Upper lobe of right lung (tissue), 1 donor: ENCODE measurements at regions not wholly inside any gene's neighbourhood (a gene's known extent, or its start where the extent isn't known, plus 50 kb on each side); places are given as distances from the start of the nearest gene placed in this dataset.

Source experiments
- ATAC-seq: fragments of 200-7000 bp; cut with Tn5 transposase; one replicate; pipeline ENCODE4 v1.9.1; 2020; ENCODE audit warnings: mild to moderate bottlenecking, moderate library complexity
- DNase-seq: peaks from one replicate; pipeline ENCODE4 v3.0.0-alpha.2; 2020
- H3K27ac ChIP-seq: fragments of 200-600 bp; one replicate; pipeline ENCODE4 v1.8.0; 2022
- H3K27me3 ChIP-seq: fragments of 200-600 bp; one replicate; pipeline ENCODE4 v1.8.0; 2022; ENCODE audit warnings: mild to moderate bottlenecking
- H3K36me3 ChIP-seq: fragments of 200-600 bp; one replicate; pipeline ENCODE4 v1.8.0; 2022
- H3K4me1 ChIP-seq: fragments of 200-600 bp; one replicate; pipeline ENCODE4 v1.8.0; 2022
- H3K4me3 ChIP-seq: fragments of 200-600 bp; one replicate; pipeline ENCODE4 v1.8.0; 2022; ENCODE audit warnings: mild to moderate bottlenecking
- H3K9me3 ChIP-seq: fragments of 200-600 bp; one replicate; pipeline ENCODE4 v1.8.0; 2022
- intact Hi-C: fragments of 100-400 bp; cut with DNase I; formaldehyde crosslinking; loops from one replicate; pipeline ENCODE4 v1.11.0; 2022
- TF ChIP-seq, protein P1 (sequence below): fragments of 200-600 bp; IDR thresholded peaks from one replicate; pipeline ENCODE4 v1.8.0; 2022; ENCODE audit warnings: antibody characterized with exemption
- donor health status: DM: no; HTN: yes; CAD: no; lungs with severe emphysema.

DNA sequence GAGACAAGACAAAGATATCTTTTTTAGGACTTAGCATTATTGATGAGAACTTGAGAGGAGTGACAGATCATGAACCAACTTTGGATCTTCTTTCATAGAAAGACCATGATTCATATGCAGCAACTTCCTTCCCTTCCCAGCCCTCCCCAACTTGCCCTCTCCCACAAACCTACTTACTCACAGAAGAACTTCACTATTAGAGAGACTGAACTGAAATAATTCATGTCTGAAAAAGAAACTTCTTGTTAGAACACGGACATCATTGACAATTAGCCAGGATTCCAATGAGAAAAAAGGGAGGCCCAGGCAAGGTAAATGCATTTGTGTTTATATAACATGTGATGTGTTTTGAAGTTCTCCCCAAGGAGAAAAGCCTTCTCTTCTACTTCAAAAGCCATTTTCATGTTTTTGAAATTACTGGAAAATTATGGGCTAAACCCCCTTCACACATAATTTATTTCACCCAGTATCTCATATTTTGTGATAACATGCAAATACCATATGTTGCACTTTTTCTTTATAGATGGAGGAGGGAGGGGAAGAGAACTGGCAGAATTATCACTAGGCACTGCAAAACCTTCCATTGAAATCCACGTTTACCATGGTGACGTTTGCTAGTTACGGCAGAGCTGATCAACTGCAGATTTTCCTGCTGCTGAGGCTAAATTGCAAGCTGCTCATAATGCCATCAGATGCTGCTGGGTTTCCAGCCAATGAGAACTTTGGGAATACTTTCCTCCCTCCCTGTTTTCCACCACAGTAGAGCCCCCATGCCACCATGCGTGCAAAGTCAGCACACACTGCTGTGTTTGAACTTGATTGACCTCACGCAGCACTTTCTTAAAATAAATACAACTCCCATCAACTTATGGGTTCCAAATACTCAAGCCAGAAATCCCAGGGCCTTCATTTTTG, 294.7 kb downstream of the MEIS1 start:
- no peak overlapping the region for H3K27ac ChIP-seq
- H3K27me3 ChIP-seq, result no peaks in the 10 kb centered on the region
- TF ChIP-seq, protein P1, sequence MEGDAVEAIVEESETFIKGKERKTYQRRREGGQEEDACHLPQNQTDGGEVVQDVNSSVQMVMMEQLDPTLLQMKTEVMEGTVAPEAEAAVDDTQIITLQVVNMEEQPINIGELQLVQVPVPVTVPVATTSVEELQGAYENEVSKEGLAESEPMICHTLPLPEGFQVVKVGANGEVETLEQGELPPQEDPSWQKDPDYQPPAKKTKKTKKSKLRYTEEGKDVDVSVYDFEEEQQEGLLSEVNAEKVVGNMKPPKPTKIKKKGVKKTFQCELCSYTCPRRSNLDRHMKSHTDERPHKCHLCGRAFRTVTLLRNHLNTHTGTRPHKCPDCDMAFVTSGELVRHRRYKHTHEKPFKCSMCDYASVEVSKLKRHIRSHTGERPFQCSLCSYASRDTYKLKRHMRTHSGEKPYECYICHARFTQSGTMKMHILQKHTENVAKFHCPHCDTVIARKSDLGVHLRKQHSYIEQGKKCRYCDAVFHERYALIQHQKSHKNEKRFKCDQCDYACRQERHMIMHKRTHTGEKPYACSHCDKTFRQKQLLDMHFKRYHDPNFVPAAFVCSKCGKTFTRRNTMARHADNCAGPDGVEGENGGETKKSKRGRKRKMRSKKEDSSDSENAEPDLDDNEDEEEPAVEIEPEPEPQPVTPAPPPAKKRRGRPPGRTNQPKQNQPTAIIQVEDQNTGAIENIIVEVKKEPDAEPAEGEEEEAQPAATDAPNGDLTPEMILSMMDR, result no peak

DNA sequence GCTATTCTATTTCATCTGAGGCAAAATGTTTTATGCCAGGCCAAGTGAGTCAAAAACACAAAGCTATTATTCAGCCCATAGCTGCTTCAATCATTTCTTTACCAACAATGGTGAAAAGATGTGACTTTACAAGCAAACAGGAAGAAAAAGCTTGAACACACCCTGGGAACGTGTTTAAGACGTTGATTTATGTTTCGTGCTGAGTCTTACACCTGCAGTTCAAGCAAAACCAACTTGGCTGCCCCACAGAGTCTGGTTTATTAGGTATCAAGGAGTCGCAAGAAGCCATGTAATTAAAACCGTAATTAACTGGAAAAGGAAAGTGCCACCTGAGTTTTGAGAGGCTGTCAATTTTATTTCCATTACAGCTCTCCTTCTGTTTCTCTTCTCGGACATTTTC, 295.5 kb downstream of the MEIS1 start:
- no peaks in the 10 kb centered on the region for H3K36me3 ChIP-seq
- H3K9me3 ChIP-seq, result no peaks in the 10 kb centered on the region
- TF ChIP-seq, protein P1, result no peak
- H3K4me1 ChIP-seq, result no peaks in the 10 kb centered on the region
- DNase-seq, result no peak
- no peak overlapping the region for H3K4me3 ChIP-seq
- intact Hi-C loops, result no loop called here
- ATAC-seq, result no peak
- H3K27ac ChIP-seq, result no peak overlapping the region
- H3K27me3 ChIP-seq, result no peaks in the 10 kb centered on the region

More for the DNA sequence above, 294.7 kb downstream of the MEIS1 start:
- Histone ChIP-seq H3K36me3 (no peaks in the 10 kb centered on the region), H3K9me3 (no peaks in the 10 kb centered on the region), H3K4me1 (no peaks in the 10 kb centered on the region), H3K4me3 (no peak overlapping the region)
- ATAC-seq, result no peak
- DNase-seq, result no peak
- intact Hi-C loops, result no loop called here

DNA sequence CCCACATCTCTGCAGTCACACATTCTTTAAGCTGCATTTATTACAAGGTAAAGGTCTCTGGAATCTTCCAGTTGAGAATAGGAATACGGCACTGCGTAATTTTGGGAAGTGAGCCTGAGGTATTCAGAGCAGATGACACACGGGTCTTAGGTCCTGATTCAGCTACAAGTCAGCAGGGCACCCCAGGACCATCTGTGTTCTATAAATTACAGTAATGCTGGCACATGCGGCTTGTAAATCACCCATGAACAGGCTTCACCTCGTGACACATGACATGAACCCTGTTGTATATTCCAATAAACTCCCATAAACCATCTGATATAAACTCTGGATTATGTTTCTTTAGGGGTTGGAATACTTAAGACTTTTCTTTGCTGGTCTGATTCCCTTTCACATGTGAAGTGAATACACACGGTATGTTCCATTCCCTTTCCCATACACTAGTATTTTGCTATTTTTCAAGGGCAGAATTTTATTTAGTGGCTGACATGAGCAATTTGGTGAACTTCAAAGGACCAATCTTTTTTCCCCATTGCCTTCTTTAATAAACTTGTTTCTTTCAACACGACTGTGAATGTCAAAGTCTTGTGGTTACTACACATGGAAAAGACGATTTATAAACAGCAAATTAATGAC, 298.6 kb downstream of the MEIS1 start:
- Histone ChIP-seq H3K27me3 (no peaks in the 10 kb centered on the region), H3K4me3 (no peak overlapping the region), H3K9me3 (no peaks in the 10 kb centered on the region), H3K4me1 (no peaks in the 10 kb centered on the region), H3K36me3 (no peaks in the 10 kb centered on the region), H3K27ac (no peak overlapping the region)
- TF ChIP-seq, protein P1, result no peak
- DNase-seq (no peak), ATAC-seq (no peak)
- intact Hi-C loops, result no loop called here

DNA sequence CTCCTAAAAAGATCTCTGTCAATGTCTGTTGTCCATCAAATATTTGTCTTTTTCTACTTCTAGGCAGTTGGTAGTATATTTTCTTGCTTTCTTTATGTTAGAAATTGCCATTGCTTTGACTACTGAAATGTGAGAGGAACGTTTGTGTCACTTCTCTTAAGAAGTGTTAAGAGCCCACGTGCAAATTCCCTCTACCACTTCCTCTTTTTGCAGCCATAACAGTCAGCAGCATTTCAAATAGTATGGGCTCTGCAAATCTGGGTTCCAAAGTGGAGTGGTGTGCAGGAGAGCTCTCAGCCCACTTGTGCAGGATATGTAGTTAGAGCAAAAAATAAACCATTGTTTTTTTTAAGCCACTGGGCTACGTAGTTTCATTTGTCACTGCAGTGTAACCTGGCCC, 314.0 kb downstream of the MEIS1 start:
- TF ChIP-seq, protein P1, result no peak
- Histone ChIP-seq H3K27ac (no peak overlapping the region), H3K4me3 (no peak overlapping the region), H3K4me1 (no peaks in the 10 kb centered on the region), H3K27me3 (no peaks in the 10 kb centered on the region), H3K9me3 (no peaks in the 10 kb centered on the region), H3K36me3 (no peaks in the 10 kb centered on the region)
- no peak for DNase-seq
- no peak for ATAC-seq
- intact Hi-C loops, result no loop called here

DNA sequence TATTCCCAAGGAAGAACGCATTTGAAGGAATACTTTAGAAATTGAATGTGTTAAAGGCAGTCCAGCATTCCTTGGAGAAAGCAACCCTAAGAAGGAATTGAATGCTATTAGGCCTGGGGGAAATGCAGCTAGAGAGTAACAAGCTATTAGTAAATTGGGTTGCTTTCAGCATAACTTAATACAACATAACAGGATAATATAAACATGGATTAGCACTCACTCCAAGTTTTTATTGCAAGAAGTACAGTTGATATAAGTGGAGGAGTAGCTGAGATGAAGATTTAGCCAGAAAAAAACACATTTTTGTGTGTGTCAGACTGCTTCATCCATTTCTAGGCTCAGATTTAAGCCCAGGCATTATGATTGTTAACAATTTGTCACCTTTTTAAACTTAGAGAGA, 314.6 kb downstream of the MEIS1 start:
- Histone ChIP-seq H3K4me1 (no peaks in the 10 kb centered on the region), H3K36me3 (no peaks in the 10 kb centered on the region), H3K9me3 (no peaks in the 10 kb centered on the region), H3K27ac (no peak overlapping the region), H3K27me3 (no peaks in the 10 kb centered on the region), H3K4me3 (no peak overlapping the region)
- DNase-seq (no peak), ATAC-seq (no peak)
- TF ChIP-seq, protein P1, result no peak
- intact Hi-C loops, result no loop called here
